ENCODE measurements at regions not wholly inside any gene's neighbourhood (a gene's known extent, or its start where the extent isn't known, plus 50 kb on each side); places are given as distances from the start of the nearest gene placed in this dataset.

DNA sequence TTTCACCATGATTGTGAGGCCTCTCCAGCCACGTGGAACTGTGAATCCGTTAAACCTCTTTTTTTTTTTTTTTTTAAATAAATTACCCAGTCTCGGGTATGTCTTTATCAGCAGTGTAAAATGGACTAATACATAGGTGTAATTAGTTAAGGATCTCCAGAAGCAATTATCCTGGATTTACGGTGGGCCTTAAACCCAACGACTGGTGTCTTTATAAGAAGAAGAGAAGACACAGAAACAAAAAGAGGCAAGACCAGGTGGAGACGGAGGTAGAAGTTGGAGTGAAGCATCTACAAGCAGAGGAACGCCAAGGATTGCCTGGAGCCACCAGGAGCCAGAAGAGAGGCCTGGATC is 114.6 kb upstream of the MAP1LC3B2 start:
- TF ChIP-seq POLR2A (IDR thresholded peaks at IDR 0.05) (no peak), EP300 (IDR thresholded peaks at IDR 0.05) (no peak), POLR2AphosphoS5 (IDR thresholded peaks at IDR 0.05) (no peak)
- TF ChIP-seq, protein P1, sequence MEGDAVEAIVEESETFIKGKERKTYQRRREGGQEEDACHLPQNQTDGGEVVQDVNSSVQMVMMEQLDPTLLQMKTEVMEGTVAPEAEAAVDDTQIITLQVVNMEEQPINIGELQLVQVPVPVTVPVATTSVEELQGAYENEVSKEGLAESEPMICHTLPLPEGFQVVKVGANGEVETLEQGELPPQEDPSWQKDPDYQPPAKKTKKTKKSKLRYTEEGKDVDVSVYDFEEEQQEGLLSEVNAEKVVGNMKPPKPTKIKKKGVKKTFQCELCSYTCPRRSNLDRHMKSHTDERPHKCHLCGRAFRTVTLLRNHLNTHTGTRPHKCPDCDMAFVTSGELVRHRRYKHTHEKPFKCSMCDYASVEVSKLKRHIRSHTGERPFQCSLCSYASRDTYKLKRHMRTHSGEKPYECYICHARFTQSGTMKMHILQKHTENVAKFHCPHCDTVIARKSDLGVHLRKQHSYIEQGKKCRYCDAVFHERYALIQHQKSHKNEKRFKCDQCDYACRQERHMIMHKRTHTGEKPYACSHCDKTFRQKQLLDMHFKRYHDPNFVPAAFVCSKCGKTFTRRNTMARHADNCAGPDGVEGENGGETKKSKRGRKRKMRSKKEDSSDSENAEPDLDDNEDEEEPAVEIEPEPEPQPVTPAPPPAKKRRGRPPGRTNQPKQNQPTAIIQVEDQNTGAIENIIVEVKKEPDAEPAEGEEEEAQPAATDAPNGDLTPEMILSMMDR (IDR thresholded peaks at IDR 0.05) = no peak

Measured in upper lobe of left lung (tissue), 4 donors.